K562 (cell line): ENCODE measurements at regions not wholly inside any gene's neighbourhood (a gene's known extent, or its start where the extent isn't known, plus 50 kb on each side); places are given as distances from the start of the nearest gene placed in this dataset.

ENCODE experiments used
- ATF7 ChIP-seq: fragments of 450-650 bp; IDR thresholded peaks from 2 replicates; pipeline ENCODE4 v1.7.1; 2014; ENCODE audit warnings: mild to moderate bottlenecking, moderate library complexity
- BACH1 ChIP-seq: fragments of 200-800 bp; sonication (Bioruptor generic); IDR thresholded peaks from 2 replicates; pipeline ENCODE4 v1.6.1; 2016; ENCODE audit warnings: missing genetic modification characterization, missing compliant biosample characterization
- BRCA1 ChIP-seq, 2 experiments: fragments of 450-650 bp in 1 of 2; sonication (generic) in 1 of 2; formaldehyde crosslinking in 1 of 2; IDR thresholded peaks; 2 replicates each; pipeline versions ENCODE4 v1.5.0 to v1.6.1; 2017 to 2020; ENCODE audit warnings: mild to moderate bottlenecking in 1 of 2, missing genetic modification reagents in 1 of 2
- CLOCK ChIP-seq: fragments of 250-450 bp; sonication (Bioruptor Pico); IDR thresholded peaks from 2 replicates; pipeline ENCODE4 v1.4.0; 2020; ENCODE audit warnings: mild to moderate bottlenecking, moderate library complexity, borderline replicate concordance
- DDX20 ChIP-seq: fragments of 450-650 bp; IDR thresholded peaks from 2 replicates; pipeline ENCODE4 v1.6.1; 2016; ENCODE audit warnings: missing genetic modification characterization, low read depth, mild to moderate bottlenecking, missing compliant biosample characterization, moderate library complexity
- ELK1 ChIP-seq: sonication (generic); formaldehyde crosslinking; IDR thresholded peaks from 2 replicates; pipeline ENCODE4 v1.8.1; 2022; ENCODE audit warnings: missing genetic modification reagents
- ERF ChIP-seq: fragments of 450-650 bp; formaldehyde crosslinking; IDR thresholded peaks from 2 replicates; pipeline ENCODE4 v1.4.0; 2020; ENCODE audit warnings: mild to moderate bottlenecking, mixed read lengths
- FOXO4 ChIP-seq: fragments of 450-650 bp; formaldehyde crosslinking; IDR thresholded peaks from 2 replicates; pipeline ENCODE4 v1.4.0; 2020; ENCODE audit warnings: mild to moderate bottlenecking, moderate library complexity
- HES1 ChIP-seq: fragments of 450-650 bp; IDR thresholded peaks from 2 replicates; pipeline ENCODE4 v1.6.1; 2016; ENCODE audit warnings: low read depth, mild to moderate bottlenecking, moderate library complexity
- ILK ChIP-seq: fragments of 450-650 bp; IDR thresholded peaks from 2 replicates; pipeline ENCODE4 v1.6.1; 2016; ENCODE audit warnings: missing genetic modification characterization, low read depth, mild to moderate bottlenecking, missing compliant biosample characterization, moderate library complexity, borderline replicate concordance
- PHF8 ChIP-seq: fragments of 200-600 bp; sonication (generic); IDR thresholded peaks from 2 replicates; pipeline ENCODE4 v1.6.1; 2012; ENCODE audit warnings: mixed run types, mild to moderate bottlenecking, inconsistent platforms, low read length, moderate library complexity, borderline replicate concordance
- POLR2H ChIP-seq: IDR thresholded peaks from 2 replicates; pipeline ENCODE4 v1.6.1; 2016; ENCODE audit warnings: missing genetic modification characterization, low read depth, mild to moderate bottlenecking, control low read depth, missing compliant biosample characterization, moderate library complexity
- RAD51 ChIP-seq: fragments of 450-650 bp; IDR thresholded peaks from 2 replicates; pipeline ENCODE4 v1.7.1; 2016; ENCODE audit warnings: low read depth, mild to moderate bottlenecking, borderline replicate concordance
- RBM22 ChIP-seq: fragments of 200-400 bp; formaldehyde crosslinking; IDR thresholded peaks from 2 replicates; pipeline ENCODE4 v1.6.1; 2018; ENCODE audit warnings: low read length, low read depth; ENCODE audit not compliant: poor library complexity, severe bottlenecking
- RCOR1 ChIP-seq, 2 experiments: IDR thresholded peaks; 2 replicates each; pipeline ENCODE4 v1.6.1; 2012; ENCODE audit warnings: low read depth in 2 of 2, low read length in 2 of 2, borderline replicate concordance in 1 of 2, improper control_type of control experiment in 1 of 2
- SMARCA4 ChIP-seq: fragments of 450-650 bp; IDR thresholded peaks from 2 replicates; pipeline ENCODE4 v1.6.1; 2016
- TFAP4 ChIP-seq: sonication (generic); formaldehyde crosslinking; IDR thresholded peaks from 2 replicates; pipeline ENCODE4 v1.8.0; 2022; ENCODE audit warnings: missing genetic modification reagents, mild to moderate bottlenecking, moderate library complexity, borderline replicate concordance
- XRCC5 ChIP-seq: fragments of 200-400 bp; formaldehyde crosslinking; IDR thresholded peaks from 2 replicates; pipeline ENCODE4 v1.6.1; 2017; ENCODE audit warnings: low read depth, mild to moderate bottlenecking, low read length
- ZNF584 ChIP-seq: fragments of 200-800 bp; sonication (Bioruptor generic); IDR thresholded peaks from 2 replicates; pipeline ENCODE4 v1.6.1; 2016; ENCODE audit warnings: low read depth, mild to moderate bottlenecking, missing genetic modification characterization, missing compliant biosample characterization
- ZNF695 ChIP-seq: fragments of 450-650 bp; formaldehyde crosslinking; IDR thresholded peaks from 2 replicates; pipeline ENCODE4 v1.4.0; 2020; ENCODE audit warnings: mild to moderate bottlenecking, moderate library complexity

- no peak for TF ChIP-seq ELK1 (CRISPR knock-in tag)
- peak in 1 of 2 experiments; percentile 73; a peak in 2 of 4 replicates for TF ChIP-seq RCOR1 (IDR thresholded peaks at IDR 0.05; ENCODE audit: borderline replicate concordance in 1 of 2, low read depth in 2 of 2, low read length in 2 of 2)
- no peak for TF ChIP-seq PHF8
- 0 out of 2 replicates have a peak, but pooled peaks have one; percentile 11 for TF ChIP-seq ZNF584 (CRISPR knock-in tag)
- peak; percentile 12; the same call in 1 of the 2 replicates for TF ChIP-seq SMARCA4
- peak; percentile 28; the same call in 1 of the 2 replicates for TF ChIP-seq ATF7
- no peak for TF ChIP-seq DDX20 (tag)
- no peak for TF ChIP-seq ERF (CRISPR knock-in tag)
- no peak for TF ChIP-seq FOXO4 (CRISPR knock-in tag)
- no peak for TF ChIP-seq RBM22
- no peak for TF ChIP-seq ILK (tag)
- TF ChIP-seq TFAP4 (CRISPR knock-in tag) = no peak
- no peak for TF ChIP-seq BRCA1 (IDR thresholded peaks at IDR 0.05)
- TF ChIP-seq BRCA1 (CRISPR knock-in tag; IDR thresholded peaks at IDR 0.05) = no peak
- no peak for TF ChIP-seq CLOCK (CRISPR knock-in tag)
- peak; percentile 40; the same call in 1 of the 2 replicates for TF ChIP-seq BACH1 (tag)
- no peak for TF ChIP-seq ZNF695 (CRISPR knock-in tag)
- no peak for TF ChIP-seq HES1
- no peak for TF ChIP-seq RAD51
- TF ChIP-seq XRCC5 = no peak
- TF ChIP-seq POLR2H (tag) = peak; percentile 51; the same call in 1 of the 2 replicates
These were observed 59.2 kb downstream of the PABIR2 start (continued) for GRCh38 chrX:134737721-134738369.
